ENCODE measurements at regions not wholly inside any gene's neighbourhood (a gene's known extent, or its start where the extent isn't known, plus 50 kb on each side); places are given as distances from the start of the nearest gene placed in this dataset.

DNA sequence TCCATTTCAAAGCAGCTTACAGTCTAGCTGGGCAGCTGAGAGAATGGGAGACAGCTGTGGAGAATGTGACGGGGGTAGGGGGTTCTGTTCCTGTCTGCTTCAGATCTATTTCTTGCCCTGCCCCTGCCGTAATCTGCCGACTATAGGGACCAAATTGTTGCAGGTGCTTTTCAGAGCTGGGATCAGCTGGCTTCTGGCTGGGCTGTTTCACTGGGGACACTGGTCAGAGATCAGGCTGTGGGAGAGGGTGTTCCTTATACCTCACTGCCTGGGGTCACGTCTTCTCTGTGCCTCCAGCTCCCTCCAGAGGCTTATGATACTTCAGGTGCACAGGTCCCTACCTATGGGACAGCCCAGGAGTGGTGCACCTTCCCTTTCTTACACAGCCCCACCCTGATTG is 514.9 kb upstream of the GOT2 start:
- DNase-seq = no peak

DNA sequence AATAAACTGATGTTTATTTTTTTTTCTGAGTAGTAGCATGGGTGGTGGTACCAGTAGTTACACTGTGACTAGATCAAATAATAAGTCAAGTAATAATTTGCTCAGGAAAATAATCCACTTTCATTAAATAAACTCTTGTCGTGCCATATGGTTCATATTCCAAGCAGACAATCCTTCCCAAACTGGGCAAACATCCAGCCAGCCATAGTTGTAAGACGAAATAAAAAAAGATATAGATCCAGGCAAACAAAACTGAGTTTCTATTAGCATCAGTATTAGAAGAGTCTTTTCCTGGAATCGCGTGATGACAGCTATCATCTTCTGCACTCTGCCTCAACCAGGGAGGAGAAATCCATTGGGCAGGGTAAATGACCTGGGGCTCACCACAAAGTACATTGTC is 508.4 kb upstream of the GOT2 start:
- no peak for DNase-seq

DNA sequence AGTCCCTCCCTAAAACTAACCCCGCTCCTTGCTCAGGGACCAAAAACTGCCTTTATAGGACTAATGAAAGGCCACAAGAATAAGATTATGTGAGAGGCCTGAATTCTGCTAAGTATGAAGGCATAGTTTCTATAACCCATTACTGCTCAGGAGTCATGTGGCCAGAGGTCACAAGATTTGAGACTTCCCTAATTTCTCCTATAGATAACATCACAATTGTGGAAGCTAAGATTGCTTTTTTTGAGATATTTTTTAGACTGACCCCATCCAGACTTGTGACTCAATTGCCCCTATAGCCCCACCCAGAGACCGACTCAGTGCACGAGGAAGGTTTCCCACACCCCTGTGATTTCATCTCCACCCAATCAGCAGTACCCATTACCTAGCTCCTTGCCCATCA is 504.1 kb upstream of the GOT2 start:
- no peak for DNase-seq

DNA sequence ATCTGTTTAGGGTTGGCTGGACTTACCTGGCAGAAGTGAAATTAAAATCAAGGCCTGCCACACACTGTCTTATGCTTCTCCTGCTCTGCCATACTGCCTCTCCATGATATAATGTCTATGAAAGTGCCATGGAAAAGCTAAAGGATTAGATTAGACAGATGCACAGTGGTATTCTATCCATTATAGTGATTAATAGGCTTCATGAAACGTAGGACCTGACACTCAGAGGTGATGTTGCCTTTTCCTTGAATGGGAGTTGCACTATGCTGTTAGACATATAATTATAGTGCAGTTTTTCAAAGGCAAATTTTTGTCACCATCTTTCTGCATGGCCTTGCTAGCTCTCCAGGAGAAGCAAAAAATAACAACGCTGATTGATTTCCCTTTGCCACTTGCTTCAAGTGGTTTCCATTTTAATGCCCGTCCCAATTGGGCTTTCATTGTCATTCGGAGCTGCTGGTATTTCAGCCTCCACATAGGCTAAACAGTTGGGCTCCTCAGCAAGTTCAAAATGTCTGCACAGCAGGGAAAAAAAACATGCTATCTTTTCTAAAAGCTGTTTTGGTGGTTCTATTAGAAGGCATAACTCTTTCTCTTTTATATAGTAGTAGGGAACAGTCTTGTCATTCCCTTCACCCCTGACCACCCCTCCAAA is 502.8 kb upstream of the GOT2 start:
- no peak for DNase-seq

DNA sequence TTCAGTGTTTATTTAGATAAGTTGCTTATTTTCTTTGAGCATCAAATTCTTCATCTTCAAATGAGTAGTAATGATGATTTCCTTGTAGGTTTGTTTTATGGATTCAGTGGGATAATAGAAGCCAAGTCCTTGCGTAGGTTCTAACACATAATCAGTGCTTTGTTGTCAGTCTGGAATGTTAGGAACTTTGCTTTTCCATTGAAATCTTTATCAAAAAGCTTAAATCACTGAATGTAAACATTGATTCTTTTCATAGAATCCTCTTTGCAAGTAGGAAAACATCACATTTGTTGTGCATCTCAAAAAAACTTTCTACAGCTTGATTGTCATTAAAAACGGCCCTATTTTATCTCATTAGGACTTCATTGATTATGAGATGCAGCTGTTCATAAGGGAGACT is 490.3 kb upstream of the GOT2 start:
- DNase-seq = no peak

DNA sequence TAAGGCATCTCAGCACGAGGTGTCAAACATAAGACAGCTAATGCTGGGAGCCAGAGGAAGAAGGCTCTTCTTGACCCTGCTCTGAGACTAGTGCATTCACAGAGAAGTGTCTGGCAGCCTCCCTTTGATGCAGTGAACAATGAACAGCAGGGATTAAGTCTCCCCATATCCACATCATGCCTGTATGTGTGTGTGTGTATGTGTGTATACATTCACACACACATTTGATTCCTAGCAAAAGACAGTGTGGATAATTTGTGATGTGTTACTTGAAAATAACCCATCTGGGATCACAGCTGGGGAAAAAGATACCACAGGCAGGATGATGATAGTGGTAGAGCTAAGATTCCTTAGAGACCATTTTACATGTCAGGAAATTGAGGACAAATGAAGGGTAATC is 485.9 kb upstream of the GOT2 start:
- no peak for DNase-seq

DNA sequence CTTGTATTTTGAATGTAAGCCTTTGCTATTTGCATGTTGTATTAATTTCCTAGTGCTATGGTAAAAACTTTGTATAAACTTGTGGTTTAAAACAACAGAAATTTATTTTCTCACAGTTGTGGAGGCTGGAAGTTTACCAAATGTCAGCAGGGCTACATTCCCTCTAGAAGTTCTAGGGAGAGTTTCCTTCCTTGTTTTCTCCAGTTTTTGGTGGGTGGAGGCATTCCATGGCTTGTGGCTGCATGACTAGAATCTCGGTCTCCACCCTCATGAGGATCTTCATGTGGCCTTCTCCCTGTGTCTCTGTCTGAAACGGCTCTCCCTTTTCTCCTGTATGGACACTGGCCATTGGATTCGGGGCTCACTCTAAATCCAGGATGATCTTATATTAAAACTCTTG is 482.2 kb upstream of the GOT2 start:
- no peak for DNase-seq

- no peak for DNase-seq
Observed at GRCh38 chr16:59214455-59214854, 480.3 kb upstream of the GOT2 start.

DNA sequence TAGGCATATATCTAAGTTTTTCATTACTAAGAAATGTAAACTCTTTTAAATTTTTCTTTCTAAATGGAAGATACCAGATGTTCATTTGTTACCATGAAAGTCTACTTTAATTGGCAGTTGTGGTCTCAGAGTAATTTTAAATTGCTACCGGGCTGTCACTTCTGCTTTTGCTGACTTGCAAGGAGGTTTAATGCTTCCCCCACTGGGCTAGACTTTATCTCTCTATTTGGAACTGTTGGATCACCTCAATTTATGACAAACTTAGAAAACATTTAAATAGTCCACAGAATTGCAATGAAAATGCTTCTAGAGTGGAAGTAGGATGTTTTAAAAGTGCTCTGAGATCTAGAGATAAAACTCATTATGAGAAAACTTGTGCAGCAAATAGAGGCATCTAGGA is 479.8 kb upstream of the GOT2 start:
- no peak for DNase-seq

GRCh38 chr16:59212492-59213024 is 478.4 kb upstream of the GOT2 start:
- DNase-seq = no peak

DNA sequence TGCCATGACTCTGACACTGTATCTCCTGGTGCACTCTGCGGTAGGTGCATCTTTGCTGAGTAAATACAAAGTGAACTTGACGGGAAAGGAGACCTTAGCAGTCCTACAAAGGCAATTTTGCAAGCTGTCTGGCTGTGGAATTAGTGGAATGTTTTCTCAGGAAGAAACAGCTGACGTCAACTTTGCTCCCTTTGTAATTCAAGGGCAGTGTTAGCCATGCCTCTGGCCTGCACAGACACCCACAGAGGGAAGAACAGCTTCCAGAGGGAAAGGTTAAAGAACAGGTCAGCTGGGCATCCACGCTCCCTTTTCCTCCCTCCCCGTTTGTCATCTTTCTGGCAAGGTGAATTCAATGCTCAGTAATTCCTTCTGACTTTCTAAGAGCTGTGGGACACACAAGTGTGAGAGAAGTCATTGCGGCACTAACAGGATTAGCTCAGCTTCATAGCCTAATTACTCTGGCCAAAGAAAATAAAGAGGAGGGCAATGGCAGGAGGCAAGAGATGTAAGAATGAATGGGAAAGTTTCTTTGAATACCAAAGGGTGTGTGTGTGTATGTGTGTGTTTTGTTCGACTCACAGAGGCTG is 476.9 kb upstream of the GOT2 start:
- no peak for DNase-seq

DNA sequence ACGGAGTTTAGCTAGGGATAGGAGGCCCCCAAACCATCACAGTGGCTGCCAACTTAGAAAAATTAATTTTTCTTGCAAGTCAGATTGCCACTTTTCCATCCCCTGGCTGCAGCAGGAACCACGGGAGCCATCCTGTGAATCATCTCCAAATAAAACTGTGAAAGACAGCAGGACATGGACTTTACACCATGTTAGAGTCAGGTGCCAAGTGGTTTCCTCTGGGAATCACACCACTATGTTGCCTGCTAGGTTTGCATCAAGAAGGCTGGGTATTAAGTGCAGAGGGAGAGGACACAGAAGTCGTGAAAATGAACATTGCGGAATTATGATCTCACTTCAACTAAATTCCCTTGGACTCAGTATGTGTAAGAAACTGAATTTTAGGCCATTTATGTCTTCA is 471.3 kb upstream of the GOT2 start:
- no peak for DNase-seq

DNA sequence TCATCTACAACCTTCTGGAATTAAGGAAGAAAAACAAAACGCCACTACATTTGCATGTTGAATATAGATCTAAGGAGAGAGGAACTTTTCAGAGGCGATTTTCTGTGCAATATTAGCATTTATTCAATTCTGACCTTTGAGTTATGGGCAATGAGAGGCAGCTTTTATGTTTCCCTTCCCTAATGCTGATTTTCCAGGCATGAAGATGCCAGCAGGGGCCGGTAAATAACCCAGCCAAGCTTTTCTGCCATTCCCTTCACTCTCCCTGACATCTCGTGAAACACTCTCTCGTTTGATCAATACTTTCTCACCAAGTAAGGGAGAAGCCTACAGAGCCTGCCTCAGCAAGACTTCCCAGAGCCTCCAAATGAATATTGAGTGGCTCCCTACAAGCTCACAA is 470.5 kb upstream of the GOT2 start:
- no peak for DNase-seq

- DNase-seq = no peak
Observed at GRCh38 chr16:59202233-59202862, 468.2 kb upstream of the GOT2 start.

DNA sequence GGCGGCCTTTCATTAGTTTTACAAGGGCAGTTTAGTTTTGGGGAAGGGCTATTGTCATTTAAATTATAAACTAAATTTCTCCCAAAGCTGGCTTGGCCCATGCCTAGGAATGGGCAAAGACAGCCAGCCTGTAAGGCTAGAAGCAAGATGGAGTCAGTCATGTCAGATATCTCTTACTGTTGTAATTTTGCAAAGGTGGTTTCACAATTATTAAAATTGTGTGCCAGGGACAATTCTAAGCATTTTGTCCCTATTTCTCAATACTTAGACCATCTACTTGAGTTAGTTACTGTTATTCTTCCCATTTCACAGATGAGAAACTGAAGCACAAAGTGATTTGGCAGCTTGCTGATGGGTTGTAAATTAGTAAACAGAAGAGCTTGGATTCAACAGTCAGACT is 467.7 kb upstream of the GOT2 start:
- no peak for DNase-seq

GRCh38 chr16:59201160-59201559 is 467.0 kb upstream of the GOT2 start:
- no peak for DNase-seq

DNA sequence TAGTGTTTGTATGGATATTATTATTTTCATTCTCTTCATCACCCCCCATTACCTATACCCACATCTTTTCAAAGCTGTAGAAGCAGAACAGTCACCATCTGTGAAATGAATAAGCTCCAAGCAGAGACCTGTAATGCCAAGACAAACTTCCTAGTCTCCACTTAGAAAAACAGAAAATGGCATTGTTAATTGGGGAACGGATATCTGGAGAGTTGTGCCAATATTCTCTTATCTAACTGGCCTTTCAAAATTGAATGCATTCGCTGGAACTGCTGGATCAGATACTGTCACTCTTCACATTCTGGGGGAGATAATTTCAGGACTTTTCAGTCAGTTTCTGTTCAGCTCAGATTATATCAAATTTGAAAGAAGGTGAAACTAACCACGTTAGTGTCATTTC is 464.4 kb upstream of the GOT2 start:
- no peak for DNase-seq

DNA sequence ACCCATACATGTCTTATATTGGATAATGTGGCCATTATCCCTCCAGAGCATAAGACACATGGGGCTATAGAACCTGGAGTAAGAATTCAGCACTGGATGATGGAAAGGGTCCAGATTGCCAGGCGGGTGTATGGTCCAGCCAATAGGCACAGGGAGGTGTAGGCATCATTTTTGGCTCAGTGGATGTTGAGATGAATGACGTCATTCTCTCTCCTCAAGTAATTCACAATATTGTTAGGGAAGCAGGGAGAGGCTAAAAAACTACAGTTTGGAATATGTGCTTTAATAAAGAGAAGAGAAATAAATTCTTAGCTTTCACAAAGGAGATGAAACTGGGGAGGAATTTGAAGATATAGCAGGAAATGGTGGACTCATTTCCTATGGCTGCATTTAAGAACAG is 461.1 kb upstream of the GOT2 start:
- DNase-seq = no peak

GRCh38 chr16:59193637-59194036 is 459.5 kb upstream of the GOT2 start:
- DNase-seq = no peak

- peak; percentile 16 for DNase-seq
Observed at GRCh38 chr16:59192551-59193199, 458.6 kb upstream of the GOT2 start.

GRCh38 chr16:59190731-59191130 is 456.6 kb upstream of the GOT2 start:
- DNase-seq = no peak

- no peak for DNase-seq
Observed at GRCh38 chr16:59188029-59188428, 453.9 kb upstream of the GOT2 start.

GRCh38 chr16:59181821-59182420 is 447.8 kb upstream of the GOT2 start:
- no peak for DNase-seq

- DNase-seq = no peak
Observed at GRCh38 chr16:59180083-59180476, 446.0 kb upstream of the GOT2 start.

Data from stimulated activated CD4-positive, alpha-beta T cell treated with anti-CD3 and anti-CD28 coated beads, Interleukin-15, amount 100 ng/mL, for 24 hours (primary cell).